ENCODE measurements at regions not wholly inside any gene's neighbourhood (a gene's known extent, or its start where the extent isn't known, plus 50 kb on each side); places are given as distances from the start of the nearest gene placed in this dataset.
"Not testable (repeated sequence)": the region's sequence is repeated elsewhere in the genome, so short reads cannot be mapped to it uniquely, and the experiment has no call there.

- Histone ChIP-seq H3K9ac (ENCODE audit: low read length) (no peak overlapping the region), H3K79me2 (ENCODE audit: control insufficient read depth, insufficient read depth, low read length) (no peaks in the 10 kb centered on the region), H3K4me3 (ENCODE audit: control extremely low read depth in 1 of 5, extremely low read depth in 1 of 5, insufficient read depth in 1 of 5, low read depth in 2 of 5, low read length in 4 of 5) (no peak overlapping the region), H3K27ac (ENCODE audit: low read length in 2 of 2) (no peak overlapping the region), H3K4me1 (ENCODE audit: control insufficient read depth in 2 of 2, insufficient read depth in 2 of 2, low read length in 2 of 2) (no peaks in the 10 kb centered on the region), H3K27me3 (replicated peaks in 1 of 4; ENCODE audit: control extremely low read depth in 1 of 4, control insufficient read depth in 3 of 4, insufficient read depth in 4 of 4, low read length in 3 of 4) (no peaks in the 10 kb centered on the region), H3K36me3 (replicated peaks in 1 of 2; ENCODE audit: control extremely low read depth in 1 of 2, control insufficient read depth in 1 of 2, extremely low read depth in 1 of 2, insufficient read depth in 2 of 2, low read length in 1 of 2) (no peaks in the 10 kb centered on the region), H2AFZ (ENCODE audit: insufficient read depth, low read depth, low read length, poor library complexity, severe bottlenecking) (no peak overlapping the region), H4K20me1 (ENCODE audit: control insufficient read depth, insufficient read depth, low read length, poor library complexity, severe bottlenecking) (no peaks in the 10 kb centered on the region), H3K9me3 (ENCODE audit: control extremely low read depth in 1 of 3, control insufficient read depth in 2 of 3, insufficient read depth in 1 of 3, low read length in 2 of 3) (peaks cover 2 to 23% (median 8%) of the 10 kb centered on the region in 3 donors), H3K4me2 (replicated peaks; ENCODE audit: low read depth, low read length, poor library complexity, severe bottlenecking) (no peak overlapping the region)
- H3K9me3 Mint-ChIP-seq (ENCODE audit: insufficient read depth): peaks cover 11% of the 10 kb centered on the region
- no peak for ATAC-seq (ENCODE audit: low read depth)
- H3K4me1 Mint-ChIP-seq: no peaks in the 10 kb centered on the region
- CTCF ChIA-PET: no interaction called here
- H3K27ac Mint-ChIP-seq: no peak overlapping the region
- intact Hi-C loops (cut with micrococcal nuclease): no loop called here
- no peak overlapping the region for H3K4me3 Mint-ChIP-seq
- WGBS (ENCODE audit: insufficient coverage): no CpG with 5 or more reads among the region's 2 CpGs
- H3K27me3 Mint-ChIP-seq: peaks cover 7% of the 10 kb centered on the region
- DNase-seq: no peak
- TF ChIP-seq EZH2 (IDR thresholded peaks at IDR 0.05; ENCODE audit: borderline replicate concordance, insufficient read depth, low read depth, low read length, poor library complexity, severe bottlenecking) (no peak), CTCF (IDR thresholded peaks at IDR 0.05) (no peak)
- POLR2A ChIA-PET: no interaction called here
These were observed 245.5 kb downstream of the FNDC1 start for GRCh38 chr6:159414711-159415110.

- H3K4me1 Mint-ChIP-seq; DNase-seq; H3K4me2 ChIP-seq (replicated peaks; ENCODE audit: low read depth, low read length, poor library complexity, severe bottlenecking); H3K27ac ChIP-seq (ENCODE audit: low read length in 2 of 2); H3K4me3 Mint-ChIP-seq; intact Hi-C loops (cut with micrococcal nuclease); ATAC-seq (ENCODE audit: low read depth); POLR2A ChIA-PET; H3K27ac Mint-ChIP-seq; H3K27me3 Mint-ChIP-seq; CTCF ChIA-PET; H3K9ac ChIP-seq (ENCODE audit: low read length); H3K79me2 ChIP-seq (ENCODE audit: control insufficient read depth, insufficient read depth, low read length); H4K20me1 ChIP-seq (ENCODE audit: control insufficient read depth, insufficient read depth, low read length, poor library complexity, severe bottlenecking); H3K36me3 ChIP-seq (replicated peaks in 1 of 2; ENCODE audit: control extremely low read depth in 1 of 2, control insufficient read depth in 1 of 2, extremely low read depth in 1 of 2, insufficient read depth in 2 of 2, low read length in 1 of 2); H2AFZ ChIP-seq (ENCODE audit: insufficient read depth, low read depth, low read length, poor library complexity, severe bottlenecking); H3K27me3 ChIP-seq (replicated peaks in 1 of 4; ENCODE audit: control extremely low read depth in 1 of 4, control insufficient read depth in 3 of 4, insufficient read depth in 4 of 4, low read length in 3 of 4); H3K4me3 ChIP-seq (ENCODE audit: control extremely low read depth in 1 of 5, extremely low read depth in 1 of 5, insufficient read depth in 1 of 5, low read depth in 2 of 5, low read length in 4 of 5); H3K4me1 ChIP-seq (ENCODE audit: control insufficient read depth in 2 of 2, insufficient read depth in 2 of 2, low read length in 2 of 2); H3K9me3 Mint-ChIP-seq (ENCODE audit: insufficient read depth): not testable (repeated sequence)
- H3K9me3 ChIP-seq (ENCODE audit: control extremely low read depth in 1 of 3, control insufficient read depth in 2 of 3, insufficient read depth in 1 of 3, low read length in 2 of 3): peaks cover 2 to 10% (median 2%) of the 10 kb centered on the region in 3 donors
- WGBS (ENCODE audit: insufficient coverage): 98% methylated on average over 21 of the region's 41 CpGs
These were observed 238.1 kb downstream of the FNDC1 start for GRCh38 chr6:159407211-159407780.

All from B cell (primary cell).